A673 (cell line): ENCODE measurements at regions not wholly inside any gene's neighbourhood (a gene's known extent, or its start where the extent isn't known, plus 50 kb on each side); places are given as distances from the start of the nearest gene placed in this dataset.

Experiments
- EZH2 ChIP-seq: fragments of 200-600 bp; sonication (generic); IDR thresholded peaks from 2 replicates; pipeline ENCODE4 v1.6.1; 2017; ENCODE audit warnings: borderline replicate concordance, low read depth, mild to moderate bottlenecking, mixed read lengths, antibody characterized with exemption, low read length; ENCODE audit not compliant: poor library complexity, severe bottlenecking
- TF ChIP-seq, protein P1 (sequence below): fragments of 300-800, 200-600 bp; sonication (generic); conservative IDR thresholded peaks from 2 replicates; pipeline ENCODE4 v1.5.1; 2017; ENCODE audit warnings: low read depth, mild to moderate bottlenecking, antibody characterized with exemption, low read length, moderate library complexity, mixed read lengths

DNA sequence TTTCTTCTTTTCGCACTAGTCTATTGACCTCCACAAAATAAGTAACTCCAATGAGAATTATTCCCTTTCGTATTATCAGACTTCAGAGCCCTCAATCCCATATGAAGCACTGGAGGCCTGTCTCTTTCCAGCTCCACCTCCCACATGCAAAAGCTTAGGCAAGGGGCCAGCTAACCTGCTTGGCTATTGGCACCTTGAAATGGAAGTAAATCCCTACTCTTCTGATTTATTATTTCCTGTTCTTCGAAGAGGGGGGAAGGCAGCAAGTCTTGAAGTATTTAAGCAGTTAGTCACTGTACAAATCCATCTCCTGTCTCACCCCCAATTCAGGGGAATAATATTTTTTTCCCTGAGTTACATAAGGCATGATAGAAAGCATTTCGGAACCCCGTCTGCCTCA, 577.8 kb downstream of the MAFB start:
- TF ChIP-seq, protein P1, sequence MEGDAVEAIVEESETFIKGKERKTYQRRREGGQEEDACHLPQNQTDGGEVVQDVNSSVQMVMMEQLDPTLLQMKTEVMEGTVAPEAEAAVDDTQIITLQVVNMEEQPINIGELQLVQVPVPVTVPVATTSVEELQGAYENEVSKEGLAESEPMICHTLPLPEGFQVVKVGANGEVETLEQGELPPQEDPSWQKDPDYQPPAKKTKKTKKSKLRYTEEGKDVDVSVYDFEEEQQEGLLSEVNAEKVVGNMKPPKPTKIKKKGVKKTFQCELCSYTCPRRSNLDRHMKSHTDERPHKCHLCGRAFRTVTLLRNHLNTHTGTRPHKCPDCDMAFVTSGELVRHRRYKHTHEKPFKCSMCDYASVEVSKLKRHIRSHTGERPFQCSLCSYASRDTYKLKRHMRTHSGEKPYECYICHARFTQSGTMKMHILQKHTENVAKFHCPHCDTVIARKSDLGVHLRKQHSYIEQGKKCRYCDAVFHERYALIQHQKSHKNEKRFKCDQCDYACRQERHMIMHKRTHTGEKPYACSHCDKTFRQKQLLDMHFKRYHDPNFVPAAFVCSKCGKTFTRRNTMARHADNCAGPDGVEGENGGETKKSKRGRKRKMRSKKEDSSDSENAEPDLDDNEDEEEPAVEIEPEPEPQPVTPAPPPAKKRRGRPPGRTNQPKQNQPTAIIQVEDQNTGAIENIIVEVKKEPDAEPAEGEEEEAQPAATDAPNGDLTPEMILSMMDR = no peak
- no peak for TF ChIP-seq EZH2
